Endodermal cell (in vitro differentiated cells): ENCODE measurements at regions not wholly inside any gene's neighbourhood (a gene's known extent, or its start where the extent isn't known, plus 50 kb on each side); places are given as distances from the start of the nearest gene placed in this dataset.

Experiments
- DNase-seq: peaks from one replicate; pipeline ENCODE4 v3.0.0-alpha.2; 2017
- H3K27ac ChIP-seq: 2 replicates; pipeline ENCODE4 v1.5.1; 2013; ENCODE audit warnings: mild to moderate bottlenecking, low read depth, low read length, moderate library complexity
- H3K27me3 ChIP-seq: 2 replicates; pipeline ENCODE4 v1.6.1; 2013; ENCODE audit warnings: mild to moderate bottlenecking, low read length, moderate library complexity; ENCODE audit not compliant: insufficient read depth, control insufficient read depth, poor library complexity, severe bottlenecking
- H3K36me3 ChIP-seq: 2 replicates; pipeline ENCODE4 v1.7.0; 2013; ENCODE audit warnings: mild to moderate bottlenecking, low read length, moderate library complexity; ENCODE audit not compliant: control insufficient read depth, insufficient read depth
- H3K4me1 ChIP-seq: one replicate; pipeline ENCODE4 v1.7.0; 2013; ENCODE audit warnings: low read length; ENCODE audit not compliant: control insufficient read depth, insufficient read depth
- H3K4me3 ChIP-seq: 2 replicates; pipeline ENCODE4 v1.5.1; 2013; ENCODE audit warnings: mild to moderate bottlenecking, low read length, moderate library complexity
- H3K9ac ChIP-seq: 2 replicates; pipeline ENCODE4 v1.6.1; 2013; ENCODE audit warnings: mild to moderate bottlenecking, low read length, moderate library complexity; ENCODE audit not compliant: poor library complexity, severe bottlenecking; ENCODE audit errors: extremely low read depth
- H3K9me3 ChIP-seq: 2 replicates; pipeline ENCODE4 v1.6.1; 2013; ENCODE audit warnings: mild to moderate bottlenecking, low read length, moderate library complexity; ENCODE audit not compliant: control insufficient read depth
- H3K27ac Mint-ChIP-seq: 2 replicates; pipeline ENCODE4 v1.8.0; 2020; ENCODE audit warnings: mixed read lengths
- H3K27me3 Mint-ChIP-seq: 2 replicates; pipeline ENCODE4 v1.8.0; 2021; ENCODE audit warnings: mild to moderate bottlenecking, mixed read lengths; ENCODE audit not compliant: insufficient read depth
- H3K36me3 Mint-ChIP-seq: 2 replicates; pipeline ENCODE4 v1.8.0; 2020; ENCODE audit warnings: low read depth, mixed read lengths
- H3K4me1 Mint-ChIP-seq: 2 replicates; pipeline ENCODE4 v1.8.0; 2020; ENCODE audit warnings: mixed read lengths
- H3K4me3 Mint-ChIP-seq: 2 replicates; pipeline ENCODE4 v1.8.0; 2020; ENCODE audit warnings: mild to moderate bottlenecking, moderate library complexity, mixed read lengths
- H3K9me3 Mint-ChIP-seq: 2 replicates; pipeline ENCODE4 v1.8.0; 2020; ENCODE audit warnings: mild to moderate bottlenecking, mixed read lengths
- CTCF ChIP-seq: fragments of 200-600 bp; sonication (generic); conservative IDR thresholded peaks from 2 replicates; pipeline ENCODE4 v1.5.0; 2021; ENCODE audit warnings: antibody characterized with exemption, mild to moderate bottlenecking
- WGBS, 2 experiments: methylation state at CpG; one replicate each; pipeline versions ENCODE4 v1.1.5 to v1.1.7; 2013; ENCODE audit warnings: missing lambda C conversion rate in 2 of 2, mixed read lengths in 1 of 2; ENCODE audit not compliant: insufficient coverage in 1 of 2, insufficient read length in 1 of 2; 5-methylcytosine and 5-hydroxymethylcytosine counted together

- Histone ChIP-seq H3K4me1 (no peaks in the 10 kb centered on the region), H3K9ac (no peak overlapping the region), H3K9me3 (peaks cover 10% of the 10 kb centered on the region), H3K27me3 (no peaks in the 10 kb centered on the region), H3K36me3 (no peaks in the 10 kb centered on the region), H3K4me3 (no peak overlapping the region), H3K27ac (no peak overlapping the region)
- no peak for DNase-seq
- H3K27me3 Mint-ChIP-seq: no peaks in the 10 kb centered on the region
- H3K4me1 Mint-ChIP-seq: no peaks in the 10 kb centered on the region
- TF ChIP-seq CTCF: peak; percentile 68
- WGBS, 2 experiments: 54% methylated on average over 1 of the region's 1 CpG; no CpG with 5 or more reads in 1 of the 2 experiments
- no peak overlapping the region for H3K4me3 Mint-ChIP-seq
- H3K27ac Mint-ChIP-seq: no peak overlapping the region
- H3K9me3 Mint-ChIP-seq: peaks cover 9% of the 10 kb centered on the region
- no peaks in the 10 kb centered on the region for H3K36me3 Mint-ChIP-seq
These were observed 767.2 kb upstream of the ADGRL3 start for GRCh38 chr4:60432911-60433310.

GRCh38 chr4:60443068-60443467, 757.1 kb upstream of the ADGRL3 start:
- H3K27me3 Mint-ChIP-seq: no peaks in the 10 kb centered on the region
- peaks cover 19% of the 10 kb centered on the region for H3K4me1 Mint-ChIP-seq
- TF ChIP-seq CTCF: no peak
- no peaks in the 10 kb centered on the region for H3K9me3 Mint-ChIP-seq
- no peak overlapping the region for H3K4me3 Mint-ChIP-seq
- no peaks in the 10 kb centered on the region for H3K4me1 ChIP-seq
- no peak overlapping the region for H3K27ac ChIP-seq
- H3K4me3 ChIP-seq: no peak overlapping the region
- no peaks in the 10 kb centered on the region for H3K36me3 Mint-ChIP-seq
- no peaks in the 10 kb centered on the region for H3K9me3 ChIP-seq
- H3K27me3 ChIP-seq: no peaks in the 10 kb centered on the region
- no peak overlapping the region for H3K9ac ChIP-seq
- H3K27ac Mint-ChIP-seq: no peak overlapping the region
- no peaks in the 10 kb centered on the region for H3K36me3 ChIP-seq
- no peak for DNase-seq

- no peaks in the 10 kb centered on the region for H3K9me3 ChIP-seq
- H3K36me3 Mint-ChIP-seq: no peaks in the 10 kb centered on the region
- H3K27ac Mint-ChIP-seq: no peak overlapping the region
- no peak for TF ChIP-seq CTCF
- no peak overlapping the region for H3K9ac ChIP-seq
- H3K36me3 ChIP-seq: no peaks in the 10 kb centered on the region
- H3K9me3 Mint-ChIP-seq: no peaks in the 10 kb centered on the region
- no peak overlapping the region for H3K4me3 Mint-ChIP-seq
- H3K27ac ChIP-seq: no peak overlapping the region
- H3K27me3 ChIP-seq: no peaks in the 10 kb centered on the region
- no peak overlapping the region for H3K4me3 ChIP-seq
- no peaks in the 10 kb centered on the region for H3K27me3 Mint-ChIP-seq
- peaks cover 19% of the 10 kb centered on the region for H3K4me1 Mint-ChIP-seq
- DNase-seq: no peak
- no peaks in the 10 kb centered on the region for H3K4me1 ChIP-seq
These were observed 756.3 kb upstream of the ADGRL3 start for GRCh38 chr4:60443796-60444195.
